Hepatocyte (in vitro differentiated cells): ENCODE measurements at regions not wholly inside any gene's neighbourhood (a gene's known extent, or its start where the extent isn't known, plus 50 kb on each side); places are given as distances from the start of the nearest gene placed in this dataset.
A peak's percentile ranks its signal among the peaks of the same experiment; 100 is the strongest.

Source experiments
- DNase-seq: peaks from one replicate; pipeline ENCODE4 v3.0.0-alpha.2; 2016; ENCODE audit warnings: low spot score
- H2AFZ ChIP-seq: fragments of 200-600 bp; sonication (generic); 2 replicates; pipeline ENCODE4 v1.6.0; 2016; ENCODE audit warnings: antibody characterized with exemption, mild to moderate bottlenecking
- H3K27ac ChIP-seq: fragments of 200-600 bp; sonication (generic); 2 replicates; pipeline ENCODE4 v1.5.1; 2016; ENCODE audit warnings: mild to moderate bottlenecking
- H3K27me3 ChIP-seq: fragments of 200-600 bp; sonication (generic); 2 replicates; pipeline ENCODE4 v1.6.1; 2016
- H3K36me3 ChIP-seq: fragments of 200-600 bp; sonication (generic); replicated peaks from 2 replicates; pipeline ENCODE4 v1.5.1; 2016; ENCODE audit warnings: low read depth; ENCODE audit not compliant: insufficient read depth
- H3K4me1 ChIP-seq: fragments of 200-600 bp; sonication (generic); 2 replicates; pipeline ENCODE4 v1.5.1; 2016; ENCODE audit warnings: mild to moderate bottlenecking, moderate library complexity; ENCODE audit not compliant: insufficient read depth
- H3K4me2 ChIP-seq: fragments of 200-600 bp; sonication (generic); 2 replicates; pipeline ENCODE4 v1.6.0; 2016
- H3K4me3 ChIP-seq: fragments of 200-600 bp; sonication (generic); 2 replicates; pipeline ENCODE4 v1.5.1; 2016; ENCODE audit warnings: mild to moderate bottlenecking
- H3K79me2 ChIP-seq: fragments of 200-600 bp; sonication (generic); 2 replicates; pipeline ENCODE4 v1.6.0; 2017; ENCODE audit warnings: mild to moderate bottlenecking
- H3K9me2 ChIP-seq: fragments of 200-600 bp; sonication (generic); replicated peaks from 2 replicates; pipeline ENCODE4 v1.6.0; 2017; ENCODE audit warnings: mild to moderate bottlenecking; ENCODE audit not compliant: insufficient read depth
- H3K9me3 ChIP-seq: fragments of 200-600 bp; sonication (generic); 2 replicates; pipeline ENCODE4 v1.5.1; 2016; ENCODE audit warnings: low read depth, mild to moderate bottlenecking
- H4K20me1 ChIP-seq: fragments of 200-600 bp; sonication (generic); 2 replicates; pipeline ENCODE4 v1.6.0; 2016; ENCODE audit warnings: mild to moderate bottlenecking; ENCODE audit not compliant: insufficient read depth, poor library complexity, severe bottlenecking
- EZH2 ChIP-seq: fragments of 200-600 bp; sonication (generic); IDR thresholded peaks from 2 replicates; pipeline ENCODE4 v1.6.1; 2016; ENCODE audit warnings: antibody characterized with exemption, mild to moderate bottlenecking, borderline replicate concordance
- EZH2phosphoT487 ChIP-seq: fragments of 200-600 bp; sonication (generic); IDR thresholded peaks from one replicate; pipeline ENCODE4 v1.6.1; 2018; ENCODE audit warnings: antibody characterized with exemption, mild to moderate bottlenecking, low read depth, moderate library complexity; ENCODE audit not compliant: unreplicated experiment, severe bottlenecking
- WGBS: methylation state at CpG from one replicate; pipeline ENCODE4 v1.1.6; 2016; ENCODE audit warnings: low lambda C conversion rate; ENCODE audit errors: missing lambda C conversion rate; 5-methylcytosine and 5-hydroxymethylcytosine counted together
- TF ChIP-seq, protein P1 (sequence below): fragments of 200-600 bp; sonication (generic); IDR thresholded peaks from 2 replicates; pipeline ENCODE4 v1.5.1; 2016; ENCODE audit warnings: antibody characterized with exemption, mild to moderate bottlenecking; ENCODE audit not compliant: poor library complexity

DNA sequence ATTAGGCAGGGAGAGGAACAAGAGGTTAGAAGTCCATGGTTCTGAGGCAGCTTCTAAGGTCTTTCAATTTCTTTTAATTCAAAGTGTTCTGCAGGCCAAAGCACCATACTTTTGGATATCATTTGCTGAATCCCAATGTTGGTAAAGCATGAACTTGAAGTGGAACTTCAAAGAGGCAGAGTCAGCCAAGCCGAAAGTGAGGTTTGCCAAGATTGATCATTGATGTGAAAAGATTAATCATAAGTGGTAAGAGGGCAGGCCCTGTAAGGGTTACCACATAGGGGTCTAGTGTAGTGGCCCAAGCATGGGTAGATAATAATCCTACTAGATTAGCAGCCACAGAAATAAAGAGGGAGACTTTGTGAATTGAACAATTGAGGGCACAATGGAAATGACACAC lies 191.7 kb upstream of the DIO2 start:
- TF ChIP-seq EZH2 (no peak), EZH2phosphoT487 (no peak)
- TF ChIP-seq, protein P1, sequence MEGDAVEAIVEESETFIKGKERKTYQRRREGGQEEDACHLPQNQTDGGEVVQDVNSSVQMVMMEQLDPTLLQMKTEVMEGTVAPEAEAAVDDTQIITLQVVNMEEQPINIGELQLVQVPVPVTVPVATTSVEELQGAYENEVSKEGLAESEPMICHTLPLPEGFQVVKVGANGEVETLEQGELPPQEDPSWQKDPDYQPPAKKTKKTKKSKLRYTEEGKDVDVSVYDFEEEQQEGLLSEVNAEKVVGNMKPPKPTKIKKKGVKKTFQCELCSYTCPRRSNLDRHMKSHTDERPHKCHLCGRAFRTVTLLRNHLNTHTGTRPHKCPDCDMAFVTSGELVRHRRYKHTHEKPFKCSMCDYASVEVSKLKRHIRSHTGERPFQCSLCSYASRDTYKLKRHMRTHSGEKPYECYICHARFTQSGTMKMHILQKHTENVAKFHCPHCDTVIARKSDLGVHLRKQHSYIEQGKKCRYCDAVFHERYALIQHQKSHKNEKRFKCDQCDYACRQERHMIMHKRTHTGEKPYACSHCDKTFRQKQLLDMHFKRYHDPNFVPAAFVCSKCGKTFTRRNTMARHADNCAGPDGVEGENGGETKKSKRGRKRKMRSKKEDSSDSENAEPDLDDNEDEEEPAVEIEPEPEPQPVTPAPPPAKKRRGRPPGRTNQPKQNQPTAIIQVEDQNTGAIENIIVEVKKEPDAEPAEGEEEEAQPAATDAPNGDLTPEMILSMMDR: no peak
- Histone ChIP-seq H2AFZ (no peak overlapping the region), H3K4me2 (no peak overlapping the region), H3K9me2 (no peaks in the 10 kb centered on the region), H3K79me2 (no peaks in the 10 kb centered on the region), H3K4me3 (no peak overlapping the region), H3K27me3 (no peaks in the 10 kb centered on the region), H3K36me3 (no peaks in the 10 kb centered on the region), H3K4me1 (peaks cover 5% of the 10 kb centered on the region), H4K20me1 (no peaks in the 10 kb centered on the region), H3K27ac (no peak overlapping the region), H3K9me3 (no peaks in the 10 kb centered on the region)
- 92% methylated on average over 1 of the region's 1 CpG for WGBS
- DNase-seq: no peak

DNA sequence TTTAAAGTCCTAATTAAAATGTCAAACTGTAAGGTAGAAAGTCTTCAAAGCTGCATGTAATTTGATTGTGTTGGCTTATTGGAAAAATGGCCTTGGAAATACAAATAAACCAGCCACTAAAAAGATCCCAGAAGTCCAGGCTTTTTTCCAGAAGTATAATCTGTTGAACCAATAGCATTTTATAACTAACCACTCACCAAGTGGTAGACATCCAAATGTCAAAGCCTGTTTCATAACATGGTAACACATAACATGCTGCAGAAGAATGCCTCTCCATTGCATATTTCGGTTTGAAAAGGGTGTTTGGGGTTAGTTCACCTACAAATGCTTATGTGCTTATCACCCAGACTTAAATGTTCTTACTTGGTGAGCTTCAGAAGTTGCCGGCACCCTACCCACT lies 183.7 kb upstream of the DIO2 start:
- Histone ChIP-seq H3K9me2 (no peaks in the 10 kb centered on the region), H3K9me3 (no peaks in the 10 kb centered on the region), H3K27me3 (no peaks in the 10 kb centered on the region), H3K27ac (no peak overlapping the region), H3K4me3 (no peak overlapping the region), H3K4me1 (no peaks in the 10 kb centered on the region), H3K36me3 (no peaks in the 10 kb centered on the region), H3K4me2 (no peak overlapping the region), H3K79me2 (no peaks in the 10 kb centered on the region), H4K20me1 (no peaks in the 10 kb centered on the region), H2AFZ (no peak overlapping the region)
- no peak for DNase-seq
- TF ChIP-seq EZH2phosphoT487 (no peak), EZH2 (no peak)
- TF ChIP-seq, protein P1: no peak
- 74% methylated on average over 2 of the region's 2 CpGs for WGBS

DNA sequence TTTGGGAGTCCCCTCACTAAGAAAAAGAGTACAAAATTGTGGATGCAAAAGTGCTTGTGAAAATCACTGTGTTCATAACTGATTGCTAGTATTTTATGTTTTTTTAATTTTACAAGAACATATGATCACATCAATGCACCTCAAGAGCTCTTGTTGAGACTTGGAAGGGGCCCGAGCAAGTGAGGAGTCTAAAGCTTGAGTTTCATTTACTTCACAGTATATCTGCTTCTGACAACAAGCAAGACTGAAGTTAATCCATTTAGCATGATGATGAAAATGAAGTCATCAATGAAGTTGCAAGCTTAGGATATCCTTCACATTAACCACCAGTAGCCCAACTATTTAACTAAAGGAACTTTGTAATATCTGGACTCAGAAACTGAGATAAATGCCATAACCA lies 182.5 kb upstream of the DIO2 start:
- no peak for DNase-seq
- Histone ChIP-seq H3K27me3 (no peaks in the 10 kb centered on the region), H3K9me3 (no peaks in the 10 kb centered on the region), H3K4me1 (peaks cover 2% of the 10 kb centered on the region), H3K79me2 (no peaks in the 10 kb centered on the region), H3K36me3 (no peaks in the 10 kb centered on the region), H3K4me3 (no peak overlapping the region), H3K27ac (no peak overlapping the region), H2AFZ (no peak overlapping the region), H3K9me2 (no peaks in the 10 kb centered on the region), H3K4me2 (no peak overlapping the region), H4K20me1 (no peaks in the 10 kb centered on the region)
- TF ChIP-seq, protein P1: no peak
- no peak for TF ChIP-seq EZH2
- no peak for TF ChIP-seq EZH2phosphoT487
- WGBS: 38% methylated on average over 1 of the region's 1 CpG

DNA sequence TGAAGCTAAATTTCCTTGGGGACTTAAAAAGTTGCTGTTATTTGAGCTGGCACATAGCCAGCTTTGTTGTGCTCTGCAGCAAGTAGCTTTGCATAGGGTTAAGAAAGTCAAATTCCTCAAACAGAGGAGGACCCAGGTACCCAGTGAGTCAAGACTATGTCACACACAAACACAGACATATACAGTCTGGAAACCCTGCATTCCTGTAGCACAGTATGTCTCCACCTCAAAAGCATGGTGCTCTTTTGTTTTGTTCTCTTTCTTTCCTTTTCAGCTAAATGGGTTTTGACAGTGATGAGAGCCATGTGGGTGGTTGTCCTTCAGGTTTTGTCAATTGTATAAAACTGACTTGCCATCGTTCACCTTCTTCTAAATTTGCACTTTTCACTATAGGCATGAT lies 179.6 kb upstream of the DIO2 start:
- Histone ChIP-seq H3K9me3 (no peaks in the 10 kb centered on the region), H3K27ac (no peak overlapping the region), H3K4me2 (no peak overlapping the region)

More for the DNA sequence above, 179.6 kb upstream of the DIO2 start:
- Histone ChIP-seq H3K9me2 (no peaks in the 10 kb centered on the region), H3K4me1 (peaks cover 8% of the 10 kb centered on the region), H2AFZ (no peak overlapping the region), H3K79me2 (no peaks in the 10 kb centered on the region), H3K36me3 (no peaks in the 10 kb centered on the region), H3K4me3 (no peak overlapping the region), H4K20me1 (no peaks in the 10 kb centered on the region), H3K27me3 (no peaks in the 10 kb centered on the region)
- 74% methylated on average over 1 of the region's 1 CpG for WGBS
- DNase-seq: peak; percentile 20
- no peak for TF ChIP-seq EZH2phosphoT487
- TF ChIP-seq, protein P1: no peak
- TF ChIP-seq EZH2: no peak
